ENCODE measurements at regions not wholly inside any gene's neighbourhood (a gene's known extent, or its start where the extent isn't known, plus 50 kb on each side); places are given as distances from the start of the nearest gene placed in this dataset.

DNA sequence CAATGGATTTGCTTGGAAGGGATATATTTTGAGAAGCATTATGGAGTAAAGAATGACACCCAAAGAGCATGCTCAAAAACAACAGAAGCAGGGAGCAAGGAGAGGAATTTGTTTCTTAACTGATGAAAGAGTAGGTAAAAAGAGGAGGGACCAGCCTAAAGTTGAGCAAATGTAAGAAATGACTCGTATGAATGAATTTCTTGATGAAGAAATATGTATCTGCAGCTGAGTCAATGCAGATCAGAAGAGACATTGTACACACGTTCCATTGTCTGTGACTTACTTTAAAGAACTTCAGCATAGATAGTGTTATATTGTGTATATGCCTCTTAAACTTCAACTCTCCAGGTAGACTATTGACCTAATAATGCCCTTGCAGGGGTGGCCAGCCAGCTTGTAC is 112.7 kb upstream of the NREP start:
- TF ChIP-seq POLR2AphosphoS5 (IDR thresholded peaks at IDR 0.05) = no peak
- TF ChIP-seq, protein P1, sequence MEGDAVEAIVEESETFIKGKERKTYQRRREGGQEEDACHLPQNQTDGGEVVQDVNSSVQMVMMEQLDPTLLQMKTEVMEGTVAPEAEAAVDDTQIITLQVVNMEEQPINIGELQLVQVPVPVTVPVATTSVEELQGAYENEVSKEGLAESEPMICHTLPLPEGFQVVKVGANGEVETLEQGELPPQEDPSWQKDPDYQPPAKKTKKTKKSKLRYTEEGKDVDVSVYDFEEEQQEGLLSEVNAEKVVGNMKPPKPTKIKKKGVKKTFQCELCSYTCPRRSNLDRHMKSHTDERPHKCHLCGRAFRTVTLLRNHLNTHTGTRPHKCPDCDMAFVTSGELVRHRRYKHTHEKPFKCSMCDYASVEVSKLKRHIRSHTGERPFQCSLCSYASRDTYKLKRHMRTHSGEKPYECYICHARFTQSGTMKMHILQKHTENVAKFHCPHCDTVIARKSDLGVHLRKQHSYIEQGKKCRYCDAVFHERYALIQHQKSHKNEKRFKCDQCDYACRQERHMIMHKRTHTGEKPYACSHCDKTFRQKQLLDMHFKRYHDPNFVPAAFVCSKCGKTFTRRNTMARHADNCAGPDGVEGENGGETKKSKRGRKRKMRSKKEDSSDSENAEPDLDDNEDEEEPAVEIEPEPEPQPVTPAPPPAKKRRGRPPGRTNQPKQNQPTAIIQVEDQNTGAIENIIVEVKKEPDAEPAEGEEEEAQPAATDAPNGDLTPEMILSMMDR (IDR thresholded peaks at IDR 0.05) = no peak
- no peak for TF ChIP-seq POLR2A (IDR thresholded peaks at IDR 0.05)
